Ovary (tissue), 7 donors: ENCODE measurements at regions not wholly inside any gene's neighbourhood (a gene's known extent, or its start where the extent isn't known, plus 50 kb on each side); places are given as distances from the start of the nearest gene placed in this dataset.
"Not testable (repeated sequence)": the region's sequence is repeated elsewhere in the genome, so short reads cannot be mapped to it uniquely, and the experiment has no call there.

ENCODE experiments used
- DNase-seq, 5 donors: peaks; one replicate each; pipeline ENCODE4 v3.0.0-alpha.2; 2019 to 2020
- H3K27ac ChIP-seq, 2 donors: fragments of 200-600 bp; one replicate each; pipeline versions ENCODE4 v1.5.1 to v1.8.0; 2019 to 2022
- H3K27me3 ChIP-seq: fragments of 200-600 bp; one replicate; pipeline ENCODE4 v1.8.0; 2022
- H3K36me3 ChIP-seq: fragments of 200-600 bp; sonication (generic); one replicate; pipeline ENCODE4 v1.5.1; 2019
- H3K4me1 ChIP-seq: one replicate; pipeline ENCODE4 v1.8.1; 2013; ENCODE audit warnings: mild to moderate bottlenecking, moderate library complexity; ENCODE audit not compliant: insufficient read depth
- H3K4me3 ChIP-seq: fragments of 200-600 bp; sonication (generic); one replicate; pipeline ENCODE4 v1.5.1; 2017
- H3K9me3 ChIP-seq, 2 donors: fragments of 200-600 bp in 1 of 2; sonication (generic) in 1 of 2; one replicate each; pipeline versions ENCODE4 v1.5.1 to v1.8.1; 2013 to 2019; ENCODE audit warnings: mild to moderate bottlenecking in 1 of 2, moderate library complexity in 1 of 2
- EP300 ChIP-seq: sonication (generic); formaldehyde crosslinking; IDR thresholded peaks from one replicate; pipeline ENCODE4 v1.6.1; 2017; ENCODE audit warnings: antibody characterized with exemption
- POLR2A ChIP-seq: fragments of 450-650 bp; IDR thresholded peaks from one replicate; pipeline ENCODE4 v1.6.1; 2017; ENCODE audit warnings: antibody characterized with exemption, mild to moderate bottlenecking, moderate library complexity
- WGBS, 3 donors: extraction: QIAGEN DNeasy Blood & Tissue Kit in 1 of 3; methylation state at CpG; one replicate each; pipeline versions ENCODE4 v1.1.5 to v1.1.7; 2013 to 2017; 5-methylcytosine and 5-hydroxymethylcytosine counted together
- intact Hi-C, 4 donors: fragments of 100-400 bp; cut with DNase I; formaldehyde crosslinking; loops; one replicate each; pipeline versions ENCODE4 v1.11.0 to v1.15.1; 2022 to 2023
- TF ChIP-seq, protein P1 (sequence below), 3 donors: fragments of 450-650 bp in 2 of 3; fragments of 200-600 bp in 1 of 3; IDR thresholded peaks; one replicate each; pipeline versions ENCODE4 v1.5.1 to v1.8.0; 2016 to 2022; ENCODE audit warnings: antibody characterized with exemption in 3 of 3, mild to moderate bottlenecking in 1 of 3
- donor health status: DM: no; HTN: no; CAD: no; lungs with moderate emphysema.
- donor health status: DM: no; HTN: no; CAD: no.
- donor health status: Bipolar disorder and iron deficiency.
- donor health status: DM: no; HTN: no; CAD: no.
- donor health status: DM: yes; HTN: yes; CAD: no.

- WGBS, 3 donors, result 35 to 52% (median 48%) methylated on average over 1 of the region's 1 CpG
- DNase-seq, result no peak
- H3K9me3 ChIP-seq, result no peaks in the 10 kb centered on the region
- intact Hi-C loops, result no loop called here
- no peak overlapping the region for H3K4me3 ChIP-seq
- H3K4me1 ChIP-seq, result peaks cover 2% of the 10 kb centered on the region
- H3K27me3 ChIP-seq, result no peaks in the 10 kb centered on the region
- no peak overlapping the region for H3K27ac ChIP-seq
- no peaks in the 10 kb centered on the region for H3K36me3 ChIP-seq
- TF ChIP-seq POLR2A (no peak), EP300 (no peak)
- TF ChIP-seq, protein P1, sequence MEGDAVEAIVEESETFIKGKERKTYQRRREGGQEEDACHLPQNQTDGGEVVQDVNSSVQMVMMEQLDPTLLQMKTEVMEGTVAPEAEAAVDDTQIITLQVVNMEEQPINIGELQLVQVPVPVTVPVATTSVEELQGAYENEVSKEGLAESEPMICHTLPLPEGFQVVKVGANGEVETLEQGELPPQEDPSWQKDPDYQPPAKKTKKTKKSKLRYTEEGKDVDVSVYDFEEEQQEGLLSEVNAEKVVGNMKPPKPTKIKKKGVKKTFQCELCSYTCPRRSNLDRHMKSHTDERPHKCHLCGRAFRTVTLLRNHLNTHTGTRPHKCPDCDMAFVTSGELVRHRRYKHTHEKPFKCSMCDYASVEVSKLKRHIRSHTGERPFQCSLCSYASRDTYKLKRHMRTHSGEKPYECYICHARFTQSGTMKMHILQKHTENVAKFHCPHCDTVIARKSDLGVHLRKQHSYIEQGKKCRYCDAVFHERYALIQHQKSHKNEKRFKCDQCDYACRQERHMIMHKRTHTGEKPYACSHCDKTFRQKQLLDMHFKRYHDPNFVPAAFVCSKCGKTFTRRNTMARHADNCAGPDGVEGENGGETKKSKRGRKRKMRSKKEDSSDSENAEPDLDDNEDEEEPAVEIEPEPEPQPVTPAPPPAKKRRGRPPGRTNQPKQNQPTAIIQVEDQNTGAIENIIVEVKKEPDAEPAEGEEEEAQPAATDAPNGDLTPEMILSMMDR (IDR thresholded peaks at IDR 0.05), result no peak
Measured at GRCh38 chr10:20596065-20596755, 300.9 kb downstream of the NEBL start.

GRCh38 chr10:20593649-20594048 is 303.5 kb downstream of the NEBL start:
- TF ChIP-seq, protein P1 (IDR thresholded peaks at IDR 0.05), result no peak
- TF ChIP-seq POLR2A (no peak), EP300 (no peak)
- no peak overlapping the region for H3K4me3 ChIP-seq
- intact Hi-C loops, result no loop called here
- H3K4me1 ChIP-seq, result peaks cover 2% of the 10 kb centered on the region
- DNase-seq, result no peak
- no peaks in the 10 kb centered on the region for H3K9me3 ChIP-seq
- H3K36me3 ChIP-seq, result no peaks in the 10 kb centered on the region
- 93 to 97% (median 93%) methylated on average over 3 of the region's 3 CpGs for WGBS, 3 donors
- no peak overlapping the region for H3K27ac ChIP-seq
- no peaks in the 10 kb centered on the region for H3K27me3 ChIP-seq

- TF ChIP-seq, protein P1 (IDR thresholded peaks at IDR 0.05), result no peak
- no peak for TF ChIP-seq POLR2A
- no peak for TF ChIP-seq EP300
- 97 to 100% (median 97%) methylated on average over 1 of the region's 1 CpG for WGBS, 3 donors
- intact Hi-C loops, result no loop called here
Measured at GRCh38 chr10:20582041-20582440, 315.1 kb downstream of the NEBL start.

DNA sequence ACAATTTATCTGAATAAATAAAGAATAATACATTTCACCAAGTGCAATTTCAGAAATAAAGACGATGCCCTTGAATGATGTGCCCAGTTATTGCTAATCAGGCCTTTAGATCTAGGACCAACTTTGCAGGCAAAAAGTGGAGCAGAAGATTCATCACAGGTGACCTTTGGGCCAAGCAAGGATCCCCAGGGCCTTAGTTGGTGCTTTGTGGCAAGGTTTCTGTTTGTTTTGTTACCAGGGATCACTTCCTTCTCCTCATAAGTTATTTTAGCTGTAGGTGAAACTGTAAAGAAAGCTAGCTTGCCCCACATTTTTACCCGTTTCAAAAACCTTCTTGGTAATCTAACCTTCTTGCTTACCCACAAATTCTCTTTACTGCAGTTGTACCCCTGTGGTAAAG is 323.2 kb downstream of the NEBL start:
- no peaks in the 10 kb centered on the region for H3K9me3 ChIP-seq
- WGBS, 3 donors, result 87 to 91% (median 90%) methylated on average over 2 of the region's 2 CpGs
- no peaks in the 10 kb centered on the region for H3K27me3 ChIP-seq
- H3K4me1 ChIP-seq, result no peaks in the 10 kb centered on the region
- intact Hi-C loops, result no loop called here
- TF ChIP-seq, protein P1 (IDR thresholded peaks at IDR 0.05), result no peak
- TF ChIP-seq POLR2A, result no peak
- no peak for TF ChIP-seq EP300
- H3K36me3 ChIP-seq, result no peaks in the 10 kb centered on the region
- no peak overlapping the region for H3K4me3 ChIP-seq
- H3K27ac ChIP-seq, result no peak overlapping the region
- DNase-seq, result no peak

More at GRCh38 chr10:20582041-20582440, 315.1 kb downstream of the NEBL start:
- no peaks in the 10 kb centered on the region for H3K4me1 ChIP-seq
- no peak for DNase-seq
- no peaks in the 10 kb centered on the region for H3K9me3 ChIP-seq
- no peak overlapping the region for H3K4me3 ChIP-seq
- H3K27ac ChIP-seq, result no peak overlapping the region
- no peaks in the 10 kb centered on the region for H3K27me3 ChIP-seq
- no peaks in the 10 kb centered on the region for H3K36me3 ChIP-seq

GRCh38 chr10:20555990-20556389 is 341.1 kb downstream of the NEBL start:
- H3K27ac ChIP-seq, H3K4me1 ChIP-seq, H3K4me3 ChIP-seq, intact Hi-C loops, H3K27me3 ChIP-seq, H3K36me3 ChIP-seq, H3K9me3 ChIP-seq, DNase-seq: not testable (repeated sequence)
- WGBS, 3 donors, result 83 to 91% (median 88%) methylated on average over 7 of the region's 7 CpGs
